Stimulated activated CD4-positive, alpha-beta T cell treated with anti-CD3 and anti-CD28 coated beads, Interleukin-4, amount 100 ng/mL, for 1 hour (primary cell): ENCODE measurements at regions not wholly inside any gene's neighbourhood (a gene's known extent, or its start where the extent isn't known, plus 50 kb on each side); places are given as distances from the start of the nearest gene placed in this dataset.

ENCODE experiments used
- DNase-seq: peaks from one replicate; pipeline ENCODE4 v3.0.0-alpha.2; 2020

DNA sequence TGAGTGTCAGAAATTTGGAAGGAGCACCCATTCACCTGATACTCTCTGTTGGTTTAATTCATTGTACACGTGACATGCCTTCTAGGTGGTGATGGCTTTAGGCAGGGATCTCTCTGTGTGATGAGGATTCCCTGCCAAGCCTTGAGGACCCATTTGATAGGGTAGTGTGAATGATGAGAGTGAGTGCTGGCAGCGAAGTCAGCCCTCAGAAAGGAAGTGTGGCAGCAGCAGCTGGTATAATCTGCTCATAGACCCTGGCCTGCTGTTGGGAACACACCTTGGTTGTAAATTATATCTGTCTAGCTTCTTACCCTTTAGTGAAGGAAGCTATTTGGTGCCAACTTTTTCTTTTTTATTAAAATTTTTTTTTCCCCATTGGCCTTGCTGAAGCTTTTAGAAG, 164.5 kb downstream of the HAUS1 start:
- DNase-seq, result no peak

DNA sequence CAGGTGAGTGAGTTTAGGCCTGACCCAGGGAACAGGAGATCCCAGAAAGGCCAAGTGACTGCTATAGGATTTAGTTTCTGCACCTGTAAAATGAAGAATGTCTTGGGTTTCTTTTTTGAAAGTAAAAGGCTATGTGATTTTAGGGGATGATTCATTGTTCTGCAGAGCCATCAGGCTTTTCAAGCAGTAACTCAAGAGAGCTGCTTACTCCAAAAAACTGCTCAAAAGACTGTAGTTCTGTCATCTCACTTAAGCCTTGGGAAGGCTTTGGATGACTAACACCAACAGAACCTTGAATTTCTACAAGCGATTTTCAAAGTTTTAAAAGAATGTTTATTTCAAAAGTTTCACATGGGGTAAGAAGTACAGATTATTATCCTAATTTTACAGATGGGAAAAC, 165.1 kb downstream of the HAUS1 start:
- DNase-seq, result no peak

DNA sequence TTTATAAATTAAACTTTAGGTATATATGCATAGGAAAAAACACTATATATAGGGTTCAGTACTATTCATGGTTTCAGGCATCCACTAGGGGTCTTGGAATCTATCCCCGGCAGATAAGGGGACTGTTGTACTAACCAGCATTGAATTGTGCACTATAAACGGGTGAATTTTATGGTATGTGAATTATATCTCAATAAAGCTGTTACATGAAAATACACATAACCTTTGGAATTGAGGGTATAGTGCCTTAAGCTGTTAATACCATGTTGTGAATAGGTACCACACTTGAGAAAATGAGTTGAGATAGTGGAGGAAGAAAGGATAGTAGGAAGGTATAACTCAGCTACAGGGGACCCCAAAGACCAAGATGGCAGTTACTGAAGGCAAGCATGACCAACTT, 167.3 kb downstream of the HAUS1 start:
- no peak for DNase-seq

DNA sequence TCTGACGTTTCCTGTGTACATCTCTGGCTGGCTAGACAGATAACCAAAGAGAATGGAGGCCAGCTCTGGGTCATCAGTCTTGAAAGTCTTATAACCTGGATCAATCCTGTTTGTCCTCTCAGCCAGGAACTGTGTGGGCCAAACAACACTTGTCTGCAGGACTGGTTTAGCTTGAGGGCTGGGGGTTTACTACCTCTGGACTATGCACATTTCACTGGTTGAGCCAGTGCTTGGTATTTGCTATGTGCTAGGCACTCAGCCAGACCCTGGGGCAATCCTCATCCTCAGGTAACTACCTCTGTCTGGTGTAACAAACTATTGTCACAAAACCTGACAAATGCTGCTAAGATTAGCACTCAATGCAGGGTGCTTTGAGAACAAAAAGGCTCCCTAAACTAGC, 169.7 kb downstream of the HAUS1 start:
- DNase-seq, result no peak

DNA sequence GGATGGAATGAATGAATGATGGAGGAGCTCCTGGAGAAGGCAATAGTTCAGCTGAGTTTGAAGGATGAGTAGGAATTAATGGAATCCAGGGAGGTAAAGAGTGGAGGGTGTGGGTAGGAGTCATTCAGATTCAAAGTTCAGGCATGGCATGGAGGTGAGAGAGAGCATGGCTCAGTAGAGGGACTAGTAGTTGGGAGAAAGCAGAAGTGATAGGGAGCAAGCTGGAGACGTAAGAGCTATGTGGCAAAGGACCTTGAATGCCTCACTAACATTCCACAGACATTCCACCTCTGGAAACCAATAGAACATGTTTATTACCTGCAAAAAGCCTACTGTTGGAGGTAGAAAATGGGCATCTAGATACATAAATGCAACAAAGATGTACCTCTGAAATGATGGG, 170.1 kb downstream of the HAUS1 start:
- no peak for DNase-seq

DNA sequence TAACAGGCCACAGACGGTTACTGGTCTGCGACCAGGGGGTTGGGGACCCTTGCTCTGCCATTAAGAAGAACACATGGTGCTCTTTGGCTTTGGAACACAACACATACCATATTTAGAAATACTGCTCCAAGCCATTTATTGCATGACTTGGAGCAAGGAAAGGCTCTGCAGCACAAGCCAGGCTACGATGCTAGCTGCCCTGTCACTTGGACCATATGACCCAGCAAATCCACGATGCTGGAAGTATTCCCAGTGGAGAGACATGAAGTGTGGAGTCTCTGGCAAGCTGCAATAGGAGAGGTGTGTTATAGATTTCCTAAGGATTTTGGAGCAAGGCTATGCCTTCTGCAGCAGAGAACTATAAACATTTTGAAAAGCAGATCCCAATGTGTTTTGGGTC, 171.2 kb downstream of the HAUS1 start:
- DNase-seq, result no peak

DNA sequence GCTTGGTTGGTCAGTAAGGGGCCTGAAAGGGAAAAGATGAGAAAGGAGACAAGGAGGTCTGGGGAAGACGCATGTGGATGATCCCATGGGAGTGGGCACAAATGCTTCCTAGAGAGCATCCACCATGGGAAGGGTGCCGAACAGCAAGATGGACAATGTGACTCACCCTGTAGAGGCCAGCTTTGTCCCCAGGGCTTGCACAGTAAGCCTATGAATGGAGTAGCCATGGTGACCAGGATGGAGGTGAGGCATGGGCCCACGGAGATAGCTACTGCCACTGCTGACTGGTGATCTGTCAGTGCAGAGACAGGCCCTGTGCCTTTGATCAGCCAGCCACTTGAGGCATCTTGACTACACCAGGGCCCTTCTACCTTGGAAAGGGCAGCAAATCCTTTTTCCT, 172.6 kb downstream of the HAUS1 start:
- no peak for DNase-seq

DNA sequence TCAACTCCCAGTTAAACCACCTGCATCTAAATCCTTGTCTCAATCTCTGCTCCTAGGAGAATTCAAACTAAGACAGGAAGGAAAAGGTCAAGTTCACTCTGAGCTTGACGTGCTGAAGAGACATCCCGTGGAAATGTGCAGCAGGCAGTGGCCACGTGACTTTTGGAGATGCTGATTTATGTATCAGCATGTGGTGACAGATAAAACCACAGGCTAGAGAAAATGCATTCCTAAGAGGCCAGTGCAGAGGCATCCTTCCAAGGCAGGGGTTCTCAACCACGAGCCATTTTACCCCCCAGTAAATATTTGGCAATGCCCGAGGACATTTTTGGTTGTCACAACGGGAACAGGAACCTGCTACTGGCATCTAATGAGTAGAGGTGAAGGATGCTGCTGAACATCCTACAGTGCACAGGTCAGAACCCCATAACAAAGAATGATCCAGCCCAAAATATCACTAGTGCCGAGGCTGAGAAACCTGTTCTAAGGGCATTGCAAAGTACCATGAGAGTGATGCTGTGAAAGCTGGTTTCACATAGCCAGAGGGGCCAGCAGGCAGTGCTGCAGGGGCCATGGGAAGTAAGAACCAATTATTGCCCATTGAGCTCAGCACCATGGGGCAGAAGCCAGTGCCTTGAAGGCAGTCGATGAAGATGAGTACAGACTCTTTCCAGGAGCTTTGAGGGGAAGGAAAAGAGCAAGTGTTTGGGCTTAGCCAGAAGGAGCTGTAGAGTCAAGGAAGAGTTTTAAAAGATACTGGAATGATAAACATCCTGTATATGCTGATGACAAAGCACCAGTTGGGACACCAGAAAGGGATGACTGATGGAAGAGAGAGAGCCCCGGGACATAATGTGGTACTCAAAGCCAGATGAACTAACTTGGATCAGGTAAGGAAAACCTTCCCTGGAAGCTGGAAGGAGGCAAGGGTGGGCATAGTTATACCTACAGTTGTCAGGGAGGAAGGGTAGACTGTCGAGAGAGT, 174.6 kb downstream of the HAUS1 start:
- no peak for DNase-seq

DNA sequence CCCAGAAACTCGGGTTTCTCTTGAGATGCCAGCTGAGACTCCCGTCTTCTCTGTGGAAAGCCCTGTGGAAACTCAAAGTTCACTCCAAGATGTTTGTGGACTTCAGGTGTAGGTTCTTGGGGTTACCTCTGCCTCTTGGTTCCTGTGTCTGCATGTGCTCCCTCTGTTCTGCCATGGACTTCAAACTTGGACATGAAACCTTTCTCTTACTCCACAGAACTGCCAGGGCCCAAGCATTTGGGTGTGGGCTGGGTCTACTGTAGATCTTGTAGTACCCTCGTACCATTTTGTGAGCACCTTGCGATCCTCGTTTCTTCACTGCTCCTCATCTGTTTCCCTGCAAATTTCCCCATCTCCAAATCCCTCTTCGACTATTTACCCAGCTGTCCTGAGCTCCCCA, 175.5 kb downstream of the HAUS1 start:
- no peak for DNase-seq

DNA sequence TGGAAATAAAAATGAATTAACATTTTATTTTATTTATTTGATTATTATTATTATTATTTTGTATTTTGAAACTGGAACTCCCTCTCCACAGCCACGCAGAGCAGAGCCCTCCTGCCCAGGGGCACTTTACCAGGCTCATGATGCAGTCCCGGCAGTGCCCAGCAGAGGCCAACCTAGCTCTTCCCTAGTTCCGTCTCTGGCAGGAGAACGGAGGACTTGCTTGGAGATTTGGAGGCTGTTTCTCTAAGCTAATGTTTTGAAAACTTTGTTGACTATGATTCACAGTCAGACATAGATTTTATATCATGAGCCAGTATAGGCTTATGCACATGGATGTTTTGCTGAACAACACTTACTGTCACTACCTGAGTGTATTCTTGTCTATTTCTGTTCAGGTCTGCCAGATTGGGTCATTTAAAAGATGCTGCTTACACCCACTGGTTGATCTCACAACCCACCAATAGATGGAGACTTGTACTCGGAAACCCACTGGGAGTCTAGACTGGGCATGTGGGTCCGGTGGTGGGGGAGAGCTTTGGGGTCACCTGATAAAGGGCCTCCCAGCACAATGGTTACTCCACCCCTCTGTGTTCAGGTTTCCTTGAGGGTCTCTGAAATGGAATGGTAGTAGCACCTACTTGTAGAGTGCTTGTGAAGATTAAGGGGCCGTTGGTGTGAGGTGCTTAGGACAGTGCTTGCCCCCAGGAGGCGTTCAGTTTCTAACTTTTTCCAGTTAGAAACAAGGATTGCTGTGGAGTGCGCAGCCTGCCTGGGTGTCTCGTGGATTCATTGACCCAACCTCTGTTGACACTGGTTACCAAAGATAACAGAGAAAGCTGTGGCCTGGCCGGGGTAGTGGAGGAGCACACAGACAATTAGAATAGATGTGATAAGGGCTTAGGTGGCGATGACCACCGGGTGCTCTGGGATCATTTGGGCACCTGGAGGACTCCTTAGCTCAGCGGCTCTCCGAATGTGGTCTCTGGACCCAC, 177.3 kb downstream of the HAUS1 start:
- peak; percentile 55 for DNase-seq

DNA sequence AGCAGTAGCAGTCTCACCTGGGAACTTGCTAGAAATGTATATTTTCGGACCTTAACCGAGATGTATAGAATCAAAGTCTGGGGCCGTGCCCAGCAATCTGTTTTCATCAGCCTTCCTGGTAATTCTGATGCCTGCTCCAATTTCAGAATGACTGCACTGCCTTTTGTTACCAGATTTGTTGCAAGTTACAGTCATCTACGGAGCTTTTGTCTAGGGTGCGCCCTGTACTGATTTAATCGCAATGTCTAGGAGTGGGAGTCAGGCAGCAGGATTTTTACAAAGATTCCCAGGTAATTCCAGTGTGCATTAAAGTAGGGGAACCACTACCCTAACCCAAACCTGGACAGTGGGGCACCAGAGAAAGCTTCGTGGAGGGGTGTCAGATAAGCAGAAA, 178.0 kb downstream of the HAUS1 start:
- DNase-seq, result no peak

DNA sequence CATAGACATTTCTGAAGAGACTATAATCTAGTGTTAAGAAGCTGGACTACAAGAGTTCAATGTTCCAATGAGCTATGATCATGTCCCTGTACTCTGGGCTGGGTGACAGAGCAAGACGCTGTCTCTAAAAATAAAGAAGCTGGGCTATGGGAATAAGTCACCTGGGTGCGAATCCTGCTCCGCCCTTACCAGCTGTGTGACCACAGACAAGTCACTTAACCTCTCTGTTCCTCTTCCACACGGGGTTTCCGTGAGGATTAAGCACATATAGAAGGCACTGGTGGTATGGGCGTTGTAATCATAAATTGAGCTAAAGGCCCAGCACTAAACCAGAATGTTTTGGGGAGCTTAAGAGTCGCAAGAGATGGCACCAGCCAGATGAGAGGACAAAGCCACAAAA, 178.5 kb downstream of the HAUS1 start:
- no peak for DNase-seq

DNA sequence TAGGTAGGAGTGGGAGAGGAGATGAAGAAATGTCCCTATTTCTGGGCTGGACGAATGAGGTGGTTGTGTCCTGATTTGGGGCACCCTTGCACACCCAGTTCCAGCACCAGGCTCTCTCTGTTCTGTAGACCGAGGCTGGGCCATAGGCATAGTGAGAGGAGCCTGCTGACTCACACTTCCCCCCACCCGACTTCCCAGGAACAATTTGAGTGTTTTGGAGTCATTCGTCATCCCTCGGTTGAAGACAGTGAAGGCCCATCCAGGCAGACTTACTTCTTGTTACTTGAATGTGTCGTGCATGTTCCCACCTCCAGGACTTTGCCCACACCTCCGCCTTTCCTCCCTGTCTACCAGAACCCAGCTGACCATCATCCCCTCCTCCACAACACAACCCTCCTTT, 179.1 kb downstream of the HAUS1 start:
- no peak for DNase-seq

DNA sequence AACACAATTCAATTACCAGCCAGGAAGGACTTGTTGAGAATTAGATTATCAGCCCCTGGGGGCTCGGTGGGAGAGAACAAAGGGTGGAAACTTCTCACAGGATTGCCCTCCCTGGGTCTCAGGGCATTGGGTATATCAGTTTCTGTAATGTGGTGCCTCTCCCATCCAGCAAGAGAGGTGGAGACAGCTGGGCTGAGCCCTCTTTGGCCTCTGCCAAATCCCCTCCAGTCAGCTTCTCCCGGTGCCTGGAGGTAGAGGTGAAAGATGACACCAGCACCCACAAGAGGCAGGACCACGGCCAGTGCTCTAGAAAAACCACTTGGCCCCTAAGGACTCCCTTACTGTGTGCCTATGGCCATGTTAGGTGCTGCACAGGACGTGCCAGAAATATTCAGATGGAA, 179.7 kb downstream of the HAUS1 start:
- DNase-seq, result no peak

DNA sequence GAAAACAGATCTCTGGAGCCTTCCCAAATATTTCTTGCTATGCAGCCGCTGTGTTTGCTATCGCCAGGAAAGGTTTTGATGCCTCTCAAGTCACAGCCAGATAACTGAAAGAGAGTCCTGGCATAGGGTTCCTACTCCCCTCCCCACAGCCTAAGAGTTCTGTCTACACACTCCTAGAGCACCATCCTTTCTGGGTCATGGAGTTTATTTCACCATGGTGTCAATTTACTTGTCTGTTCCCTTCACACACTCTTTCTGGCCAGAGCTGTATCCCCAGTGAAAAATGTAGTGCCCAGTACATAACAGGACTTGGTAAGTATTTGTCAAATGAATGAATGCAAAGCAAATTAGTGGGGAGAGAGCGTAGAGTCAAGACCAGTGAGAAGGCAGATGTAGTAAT, 185.3 kb downstream of the HAUS1 start:
- no peak for DNase-seq

DNA sequence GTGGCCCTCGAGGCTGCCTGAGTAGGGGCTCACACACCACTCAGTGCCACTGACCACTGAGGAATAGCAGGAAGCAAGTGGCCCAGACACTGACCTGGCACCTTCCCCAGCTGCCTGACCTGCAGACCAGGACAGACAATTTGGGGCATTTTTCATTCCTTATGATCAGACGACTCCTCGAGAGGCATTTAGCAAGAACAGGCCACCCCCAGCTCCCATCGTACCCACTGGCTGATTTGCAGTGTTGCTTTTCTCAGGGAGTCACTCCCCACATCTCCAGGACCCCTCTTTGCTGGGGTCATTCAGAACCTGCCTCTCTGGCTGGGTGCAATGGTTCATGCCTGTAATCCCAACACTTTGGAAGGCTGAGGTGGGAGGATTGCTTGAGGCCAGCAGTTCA, 185.7 kb downstream of the HAUS1 start:
- no peak for DNase-seq

DNA sequence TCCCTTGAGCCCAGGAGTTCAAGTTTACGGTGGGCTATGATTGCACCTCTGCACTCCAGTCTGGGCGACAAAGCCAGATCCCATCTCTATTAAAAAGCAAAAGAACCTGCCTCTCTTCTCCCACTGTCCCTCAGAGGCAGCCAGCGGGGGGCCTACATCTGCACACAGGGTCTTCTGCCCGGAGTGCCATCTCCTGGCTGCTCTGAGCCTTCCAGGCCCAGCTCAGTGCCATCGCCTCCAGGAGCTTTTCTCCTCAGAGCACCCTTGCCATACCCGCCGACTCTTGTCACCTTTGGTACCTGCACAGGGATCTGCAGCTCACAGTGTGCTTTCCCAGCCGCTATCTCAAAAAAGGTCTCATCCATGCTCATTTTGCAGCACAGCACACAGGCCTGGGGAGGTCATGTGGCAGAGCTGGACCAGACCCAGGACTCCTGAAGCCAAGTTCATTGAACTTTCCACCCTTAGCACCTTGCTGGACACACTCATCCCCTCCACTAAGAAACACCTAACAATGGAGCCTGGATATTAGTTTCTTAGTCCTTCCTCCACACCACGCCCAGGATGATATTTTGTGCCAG, 186.3 kb downstream of the HAUS1 start:
- DNase-seq, result no peak

DNA sequence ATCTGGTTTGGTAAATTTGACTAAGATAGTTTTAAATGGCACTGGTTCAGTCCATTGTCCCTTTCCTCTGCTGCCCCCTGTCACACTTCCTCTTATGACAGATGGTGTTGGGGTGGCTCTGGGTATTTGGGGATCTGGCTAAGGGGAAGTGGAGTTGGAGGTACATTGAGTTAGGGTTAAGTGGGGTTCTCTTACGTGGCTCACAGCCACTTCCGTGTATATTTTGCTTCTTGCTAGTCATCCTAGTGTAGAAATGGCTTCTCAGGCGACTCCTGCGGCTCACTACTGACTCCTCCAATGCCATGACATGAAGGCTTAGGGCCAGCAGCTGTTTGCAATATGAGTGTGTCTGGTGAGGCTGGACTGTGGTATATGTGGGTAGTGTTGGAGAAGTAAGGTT, 187.0 kb downstream of the HAUS1 start:
- no peak for DNase-seq

DNA sequence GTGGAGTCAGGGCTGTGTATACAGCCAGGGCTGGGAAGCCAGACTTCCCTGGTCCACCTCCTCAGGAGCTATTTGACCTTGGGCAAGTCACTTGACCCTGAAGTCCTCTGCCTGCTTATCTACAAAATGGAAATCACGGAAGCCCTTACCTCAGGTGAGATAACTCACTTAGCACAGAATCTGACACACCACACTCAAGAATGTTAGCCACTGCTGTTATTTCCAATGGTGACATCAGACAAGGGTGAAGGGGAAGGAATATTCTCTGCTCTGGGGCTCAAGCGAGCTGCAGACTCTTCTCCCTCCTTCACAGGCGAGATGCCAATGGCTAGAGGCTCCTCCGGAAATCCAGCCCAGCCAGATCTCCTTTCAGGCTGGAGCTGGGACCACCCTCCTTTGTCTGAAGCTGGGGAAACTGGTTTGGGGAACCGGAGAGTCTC, 189.6 kb downstream of the HAUS1 start:
- DNase-seq, result no peak

DNA sequence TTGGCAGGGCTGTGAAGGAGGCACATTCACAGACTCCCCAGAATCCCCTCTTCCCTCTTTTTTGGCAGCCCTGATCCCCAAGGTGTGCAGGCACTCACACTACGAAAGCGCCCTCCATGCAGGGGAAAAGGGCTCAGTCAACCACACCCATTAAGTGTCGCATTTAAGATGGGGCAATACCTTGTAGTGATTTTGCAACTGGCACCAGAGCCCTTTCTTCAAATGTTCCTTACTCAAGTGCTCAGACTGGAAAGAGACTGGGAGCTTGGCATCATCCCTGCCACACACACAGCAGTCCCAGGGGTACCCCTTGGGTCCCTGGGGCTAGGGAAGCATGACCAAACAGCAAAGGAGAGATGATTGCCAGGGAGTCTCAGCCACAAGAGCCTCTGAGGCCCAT, 190.1 kb downstream of the HAUS1 start:
- DNase-seq, result no peak

DNA sequence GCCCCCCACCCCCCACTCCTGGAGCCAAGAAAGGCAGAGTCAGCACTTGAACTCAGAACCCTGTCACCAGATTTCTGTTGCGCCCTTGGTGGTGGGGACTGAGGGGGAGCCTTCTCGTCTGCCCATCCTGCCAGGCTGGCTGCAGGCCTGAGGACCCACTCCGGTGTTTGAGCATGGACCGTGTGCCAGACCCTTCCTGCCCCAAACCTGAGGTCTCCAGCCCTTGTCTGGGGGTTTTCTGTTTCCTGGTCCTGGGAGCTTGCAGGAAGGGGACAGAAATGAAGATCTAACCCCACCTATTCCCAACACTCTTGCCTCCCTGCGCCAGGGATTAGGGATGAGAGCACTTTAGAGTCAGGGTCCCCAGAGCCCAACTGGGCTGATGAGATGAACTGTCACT, 190.6 kb downstream of the HAUS1 start:
- DNase-seq, result no peak

DNA sequence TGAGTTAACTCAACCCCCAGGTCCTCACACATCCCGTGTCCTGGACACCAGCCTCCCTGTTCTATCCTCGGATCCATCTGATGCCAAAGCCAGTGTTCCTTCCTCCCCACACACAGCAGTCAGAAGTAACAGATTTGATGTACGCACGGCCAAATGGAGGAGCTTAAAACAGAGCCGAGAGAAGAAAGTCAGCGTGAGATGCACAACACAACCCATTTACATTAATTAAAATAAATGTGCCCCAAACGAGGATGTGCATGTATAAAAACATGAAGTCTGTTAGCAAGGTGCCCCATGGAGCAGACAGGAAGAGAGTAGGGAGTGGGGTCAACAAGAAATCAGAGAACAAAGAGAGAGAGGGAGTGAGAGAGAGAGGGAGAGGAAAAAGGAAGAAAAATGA, 191.2 kb downstream of the HAUS1 start:
- DNase-seq, result no peak

DNA sequence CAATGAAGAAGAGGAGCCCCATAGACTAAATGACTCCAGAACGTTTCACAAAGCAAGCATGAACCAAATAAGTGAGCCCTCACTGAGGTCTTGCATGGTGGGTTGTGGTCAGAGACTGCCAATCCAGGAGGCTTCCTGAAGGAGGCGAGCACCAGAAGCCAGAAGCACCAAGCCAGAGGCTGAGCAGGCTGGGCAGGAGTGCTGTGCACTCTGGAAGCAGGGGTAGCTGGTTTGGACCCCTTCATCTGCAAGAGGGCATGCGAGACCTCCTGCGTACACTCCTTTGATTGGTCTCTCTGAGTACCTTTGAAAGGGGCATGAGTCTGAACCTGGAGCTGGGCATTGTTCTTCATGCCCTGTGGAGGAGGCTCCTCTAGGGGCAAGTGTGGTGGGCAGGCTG, 192.5 kb downstream of the HAUS1 start:
- no peak for DNase-seq
